ENCODE measurements at regions not wholly inside any gene's neighbourhood (a gene's known extent, or its start where the extent isn't known, plus 50 kb on each side); places are given as distances from the start of the nearest gene placed in this dataset.

GRCh38 chr4:64781737-64782326 lies 372.6 kb upstream of the TECRL start:
- TF ChIP-seq CTCF (IDR thresholded peaks at IDR 0.05), result peak in 2 of 4 experiments; percentile 41 to 52
- no peak for TF ChIP-seq POLR2A (IDR thresholded peaks at IDR 0.05)

All from uterus (tissue), 2 donors.